Stimulated activated CD8-positive, alpha-beta memory T cell treated with anti-CD3 and anti-CD28 coated beads, Interleukin-12 subunit alpha, Interleukin-12 subunit beta, amount 100 ng/mL, for 24 hours (primary cell): ENCODE measurements at regions not wholly inside any gene's neighbourhood (a gene's known extent, or its start where the extent isn't known, plus 50 kb on each side); places are given as distances from the start of the nearest gene placed in this dataset.

Source experiments
- DNase-seq: peaks from one replicate; pipeline ENCODE4 v3.0.0-alpha.2; 2020; ENCODE audit errors: extremely low read depth

- DNase-seq = no peak
Observed at GRCh38 chr5:74153255-74153790, 487.2 kb downstream of the ENC1 start.

- no peak for DNase-seq
Observed at GRCh38 chr5:74152625-74153254, 487.8 kb downstream of the ENC1 start.

DNA sequence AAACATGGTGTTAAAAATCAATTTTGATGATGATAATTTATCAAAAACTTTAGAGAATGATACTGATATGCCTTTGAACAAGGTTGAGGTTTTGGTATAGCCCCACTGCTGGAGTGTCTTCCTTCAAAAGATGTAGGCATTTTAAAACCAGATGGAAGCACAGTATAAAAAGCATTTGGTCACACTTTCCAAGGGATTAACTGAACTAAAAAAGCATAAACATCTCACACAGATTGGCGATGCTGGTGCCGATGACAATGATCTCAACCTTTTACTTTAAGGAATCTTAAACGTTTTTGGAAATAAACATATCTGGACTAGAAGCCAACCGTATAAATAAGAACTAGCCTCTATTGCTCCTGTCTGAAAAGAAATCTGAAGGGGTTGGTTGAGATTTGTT, 488.4 kb downstream of the ENC1 start:
- DNase-seq = no peak

DNA sequence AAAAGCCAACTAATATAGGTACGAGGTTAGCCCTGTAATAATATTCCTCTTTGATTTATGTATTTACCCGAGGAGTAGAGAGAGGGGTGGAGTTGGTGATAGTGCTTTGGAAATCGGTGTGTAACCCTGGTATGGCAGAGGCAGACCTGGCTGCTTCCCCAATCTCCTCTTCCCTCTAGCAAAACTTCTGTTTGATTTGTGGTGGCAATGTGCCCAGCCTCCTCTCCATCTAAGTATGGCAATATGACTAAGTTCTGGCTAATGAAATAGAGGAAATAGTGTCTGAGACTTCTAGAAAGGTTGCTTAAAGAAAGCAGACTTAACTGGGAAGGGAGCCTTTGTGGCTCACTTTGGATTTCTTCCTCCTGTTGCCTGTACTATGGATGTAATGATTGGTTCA, 491.1 kb downstream of the ENC1 start:
- DNase-seq = no peak

- no peak for DNase-seq
Observed at GRCh38 chr5:74148321-74148720, 492.2 kb downstream of the ENC1 start.

DNA sequence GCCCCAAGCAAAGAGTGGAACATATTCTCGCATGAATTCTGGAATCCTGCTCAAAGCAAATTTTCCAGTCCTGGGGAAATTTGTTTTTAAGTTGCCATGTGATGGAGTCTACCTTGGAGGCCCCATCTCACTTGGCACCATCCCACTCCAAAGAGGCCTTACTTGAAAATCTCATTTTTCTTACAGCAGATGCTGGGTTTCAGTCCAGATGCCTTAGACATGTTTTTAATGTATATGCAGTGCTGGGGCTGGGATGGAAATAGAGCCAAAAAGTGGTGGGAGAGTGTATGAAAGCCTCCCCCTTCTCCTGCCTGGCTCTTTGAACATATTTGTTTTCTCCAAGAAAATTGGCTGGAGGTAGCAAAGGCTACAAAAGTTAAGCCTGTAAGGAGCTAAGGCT, 493.7 kb downstream of the ENC1 start:
- no peak for DNase-seq

DNA sequence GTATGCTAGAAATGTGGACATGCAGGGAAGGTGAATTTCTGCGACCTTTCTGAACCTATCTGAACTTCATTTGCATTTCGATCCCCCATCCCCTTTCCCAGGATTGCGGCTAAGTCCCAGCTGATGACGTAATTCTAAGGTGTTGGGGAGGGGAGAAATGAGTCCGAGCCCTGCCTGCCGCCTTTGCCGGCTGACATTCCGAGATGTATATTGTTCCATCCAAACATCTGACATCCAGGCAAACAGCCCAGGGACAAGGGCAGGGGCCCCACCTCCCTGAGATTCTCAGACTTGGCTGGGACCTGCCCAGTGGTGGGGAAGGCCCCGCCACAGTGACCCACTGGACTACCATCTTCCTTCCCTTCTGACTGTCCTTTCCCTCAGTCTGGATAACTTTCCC, 494.6 kb downstream of the ENC1 start:
- DNase-seq = no peak

GRCh38 chr5:74143721-74144330, 496.7 kb downstream of the ENC1 start:
- no peak for DNase-seq

DNA sequence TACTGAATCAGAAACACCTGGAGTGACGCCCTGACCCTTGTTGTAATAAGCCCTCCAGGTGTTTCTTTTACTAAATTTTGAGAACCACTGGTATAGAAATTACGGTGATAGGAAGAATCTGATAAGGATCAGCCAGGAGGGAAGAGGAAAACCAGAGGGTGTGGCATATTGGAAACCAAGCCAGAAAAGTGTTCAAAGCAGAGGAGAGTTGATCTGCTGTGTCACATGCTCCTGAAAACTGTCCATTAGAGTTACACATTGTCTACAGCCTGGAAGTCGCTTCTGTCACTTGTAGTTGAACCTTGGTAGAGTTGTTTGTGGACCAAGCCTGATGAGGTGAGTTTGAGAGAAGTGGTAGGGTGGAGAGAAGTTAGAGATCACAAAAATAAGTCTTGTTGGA, 497.4 kb downstream of the ENC1 start:
- no peak for DNase-seq

GRCh38 chr5:74141053-74141452, 499.5 kb downstream of the ENC1 start:
- DNase-seq = no peak

GRCh38 chr5:74140409-74140808, 500.1 kb downstream of the ENC1 start:
- no peak for DNase-seq

GRCh38 chr5:74139589-74139988, 500.9 kb downstream of the ENC1 start:
- DNase-seq = no peak

DNA sequence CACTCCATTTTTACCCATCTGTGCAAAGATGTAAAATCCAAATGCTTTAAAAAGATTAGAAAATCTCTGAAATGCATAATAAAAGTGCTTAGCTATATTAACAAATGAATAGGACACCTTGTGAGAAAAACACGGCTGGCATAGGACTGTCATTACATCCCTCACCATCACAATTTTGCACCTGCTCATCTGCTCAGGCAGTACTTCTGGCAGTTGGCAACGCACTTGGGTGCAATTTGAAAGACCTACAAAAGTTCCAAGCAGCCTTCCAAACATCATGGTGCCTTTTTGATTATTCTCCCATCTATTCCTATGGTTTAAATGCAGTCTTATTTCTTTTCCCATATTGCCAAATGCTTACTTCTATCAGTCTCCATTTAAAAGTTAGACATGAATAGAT, 501.8 kb downstream of the ENC1 start:
- no peak for DNase-seq

GRCh38 chr5:74136276-74136825, 504.2 kb downstream of the ENC1 start:
- DNase-seq = no peak

GRCh38 chr5:74135033-74135432, 505.5 kb downstream of the ENC1 start:
- no peak for DNase-seq

DNA sequence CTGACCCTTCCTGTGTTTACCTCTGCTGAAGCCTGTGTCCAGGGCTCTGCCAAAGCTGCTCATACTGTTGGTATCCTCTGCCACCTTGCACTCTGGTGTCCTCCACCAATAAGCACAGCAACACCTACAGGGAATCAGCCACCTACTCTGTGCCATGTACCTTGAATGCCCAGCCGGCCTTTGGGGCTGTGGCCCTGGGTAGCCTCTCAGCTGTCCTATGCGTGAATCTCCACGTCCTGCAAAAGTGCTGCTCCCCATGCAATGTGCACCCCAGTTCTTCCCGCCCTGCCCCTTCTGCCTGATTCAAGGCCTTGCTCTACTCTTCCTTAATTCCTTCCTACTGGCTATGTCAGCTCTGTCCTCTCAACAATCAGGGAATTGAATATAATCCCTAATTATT, 506.5 kb downstream of the ARHGEF28 start:
- no peak for DNase-seq

DNA sequence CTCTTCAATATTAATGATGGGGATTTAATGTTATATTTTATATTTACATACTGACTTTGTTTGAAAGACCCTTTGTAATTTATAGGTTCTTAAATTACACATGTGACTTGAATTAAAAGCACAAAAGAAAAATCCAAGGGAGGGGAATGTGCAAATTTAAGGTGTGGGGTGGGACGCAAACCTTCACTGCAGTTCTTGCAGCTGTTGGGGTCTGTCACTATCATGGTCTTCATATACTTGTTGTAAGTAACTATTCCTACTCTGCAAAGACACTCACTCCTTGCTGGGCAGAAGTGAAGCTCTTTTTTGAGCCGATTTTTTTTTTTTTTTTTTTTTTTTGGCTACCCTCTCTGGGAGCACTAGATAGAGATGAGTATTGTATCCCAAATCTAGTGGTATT, 505.3 kb downstream of the ARHGEF28 start:
- DNase-seq = no peak

- DNase-seq = no peak
Observed at GRCh38 chr5:74130155-74130897, 504.3 kb downstream of the ARHGEF28 start.

DNA sequence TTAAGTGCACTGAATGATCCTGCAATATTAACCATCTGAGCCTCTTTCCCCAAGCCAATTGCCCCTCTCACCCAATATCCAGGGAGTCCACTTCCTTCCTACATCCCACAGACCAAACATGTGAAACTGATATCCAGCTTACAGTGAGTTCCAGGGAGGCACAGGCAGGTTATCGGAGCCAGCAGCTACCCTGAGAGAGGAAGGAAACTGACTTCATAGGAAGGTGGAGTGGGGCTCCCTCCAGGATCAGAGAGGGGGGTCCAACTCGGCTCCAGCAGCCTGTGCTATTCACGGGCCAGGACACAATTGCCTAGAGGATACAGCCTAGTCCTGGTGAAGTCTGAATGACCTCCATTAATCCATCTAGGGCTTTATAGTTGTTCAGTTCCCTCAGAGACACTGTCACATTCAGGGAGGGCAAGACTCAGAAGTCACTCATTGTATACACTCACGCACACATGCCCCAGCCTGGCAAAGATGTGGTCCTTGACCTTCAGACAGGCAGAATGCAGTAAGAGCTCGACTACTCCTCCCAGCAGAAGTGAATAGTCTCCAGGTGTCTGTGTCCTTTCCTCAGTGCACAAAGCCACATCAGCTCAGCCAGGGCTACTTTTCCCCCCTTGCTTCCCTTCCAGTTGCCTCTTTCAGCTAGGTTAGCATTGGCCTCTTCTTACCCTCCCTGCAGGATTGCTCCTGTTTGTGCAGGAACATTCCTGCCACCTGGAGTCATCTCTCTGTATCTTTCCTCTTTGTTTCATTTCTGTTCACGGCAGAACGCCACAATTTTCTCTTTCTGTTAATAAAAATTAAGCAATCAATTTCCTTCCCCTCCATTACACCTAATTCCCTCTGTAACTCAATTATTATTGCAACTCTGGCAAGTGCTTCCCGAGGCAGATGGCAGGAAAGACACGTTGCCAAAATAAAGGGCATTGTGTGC, 501.7 kb downstream of the ARHGEF28 start:
- no peak for DNase-seq

DNA sequence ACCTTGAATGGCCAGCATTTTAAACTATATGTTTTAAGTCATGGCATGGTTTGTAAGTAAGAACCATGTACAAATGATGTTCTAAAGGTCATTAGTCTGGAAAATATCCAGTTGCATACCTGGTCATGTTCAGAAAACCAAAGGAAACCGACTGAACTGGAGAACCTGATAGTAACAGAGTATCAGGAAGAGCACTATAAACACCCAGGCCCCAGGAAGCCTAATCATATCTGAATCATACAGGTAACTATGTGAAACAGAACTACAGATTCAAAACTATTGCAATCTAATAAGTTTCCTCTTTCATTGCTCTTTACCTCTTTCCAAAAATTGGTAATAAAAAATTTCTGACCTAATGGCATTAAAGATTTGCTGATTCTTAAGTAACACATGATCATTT, 500.3 kb downstream of the ARHGEF28 start:
- DNase-seq = no peak

GRCh38 chr5:74124826-74125225, 498.8 kb downstream of the ARHGEF28 start:
- DNase-seq = no peak

DNA sequence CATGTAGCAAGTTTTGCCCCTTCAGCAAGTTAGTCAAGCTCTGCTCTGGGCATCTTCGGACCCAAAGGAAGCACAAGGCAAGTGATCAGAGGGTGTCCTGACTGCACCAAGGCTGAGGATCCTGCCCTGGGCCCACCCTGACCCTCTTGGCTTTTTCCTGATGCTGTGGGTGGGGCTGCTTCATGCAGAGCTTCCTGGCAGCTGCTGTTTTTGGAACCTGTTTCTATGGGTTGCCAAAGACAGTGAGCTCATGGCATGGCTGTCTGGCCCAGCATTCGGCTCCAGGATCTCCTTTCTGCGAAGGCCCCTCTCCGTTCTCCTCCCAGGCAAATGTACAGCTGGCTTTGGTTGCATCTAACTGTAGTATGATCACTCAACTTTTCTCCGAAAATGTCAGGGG, 497.9 kb downstream of the ARHGEF28 start:
- no peak for DNase-seq
